IMR-90 (cell line): ENCODE measurements at regions not wholly inside any gene's neighbourhood (a gene's known extent, or its start where the extent isn't known, plus 50 kb on each side); places are given as distances from the start of the nearest gene placed in this dataset.

ENCODE experiments used
- ATAC-seq: fragments of 200-7000 bp; cut with Tn5 transposase; 2 replicates; pipeline ENCODE4 v1.9.1; 2020; ENCODE audit warnings: low read depth, mild to moderate bottlenecking, moderate library complexity
- BruUV-seq: library from RNA; stranded (reverse); fragments of 400-500 nt; replicated peaks from 2 replicates; lab custom pipeline; 2021; lab: Mats Ljungman, UMichigan
- CTCF ChIA-PET: fragments of 300-600 bp; formaldehyde crosslinking; extraction: SDS; loops from one replicate; lab custom pipeline; 2021; ENCODE audit warnings: antibody characterized with exemption; lab: Yijun Ruan, JAX
- POLR2A ChIA-PET: fragments of 300-600 bp; sonication (Branson Sonifier 250); formaldehyde crosslinking; loops from one replicate; lab custom pipeline; 2022; ENCODE audit warnings: antibody characterized with exemption; ENCODE audit not compliant: unreplicated experiment; lab: Charles Lee
- DNase-seq: peaks from one replicate; pipeline ENCODE4 v3.0.0; 2013
- H2AFZ ChIP-seq: replicated peaks from 2 replicates; pipeline ENCODE3; 2013; ENCODE audit warnings: low read length, mild to moderate bottlenecking; ENCODE audit not compliant: poor library complexity
- H2AK5ac ChIP-seq: 2 replicates; pipeline ENCODE4 v1.6.1; 2013; ENCODE audit warnings: low read depth, low read length, inconsistent platforms
- H2AK9ac ChIP-seq: replicated peaks from 2 replicates; pipeline ENCODE3; 2013; ENCODE audit warnings: mild to moderate bottlenecking, low read depth, low read length, moderate library complexity; ENCODE audit not compliant: poor library complexity
- H2BK120ac ChIP-seq: 2 replicates; pipeline ENCODE4 v1.6.1; 2013; ENCODE audit warnings: low read depth, low read length, inconsistent platforms
- H2BK15ac ChIP-seq: 3 replicates; pipeline ENCODE4 v1.6.1; 2013; ENCODE audit warnings: low read depth, low read length, inconsistent platforms
- H2BK20ac ChIP-seq: 2 replicates; pipeline ENCODE4 v1.6.1; 2013; ENCODE audit warnings: low read depth, mild to moderate bottlenecking, inconsistent platforms, low read length, moderate library complexity
- H2BK5ac ChIP-seq: 2 replicates; pipeline ENCODE4 v1.6.1; 2013; ENCODE audit warnings: mild to moderate bottlenecking, low read depth, low read length, inconsistent platforms; ENCODE audit not compliant: poor library complexity, severe bottlenecking
- H3K14ac ChIP-seq: replicated peaks from 2 replicates; pipeline ENCODE4 v1.6.1; 2013; ENCODE audit warnings: low read depth, low read length, inconsistent platforms
- H3K18ac ChIP-seq: 2 replicates; pipeline ENCODE4 v1.6.1; 2013; ENCODE audit warnings: low read depth, low read length, control low read depth
- H3K23ac ChIP-seq: 2 replicates; pipeline ENCODE4 v1.6.1; 2013; ENCODE audit warnings: low read depth, low read length, inconsistent platforms
- H3K27ac ChIP-seq: 2 replicates; pipeline ENCODE4 v1.5.1; 2013; ENCODE audit warnings: mild to moderate bottlenecking, control low read depth, low read length; ENCODE audit not compliant: insufficient read depth
- H3K27me3 ChIP-seq: 2 replicates; pipeline ENCODE4 v1.6.1; 2013; ENCODE audit warnings: low read length; ENCODE audit not compliant: control insufficient read depth, insufficient read depth
- H3K36me3 ChIP-seq: 2 replicates; pipeline ENCODE4 v1.6.1; 2013; ENCODE audit warnings: low read length, mixed read lengths; ENCODE audit not compliant: control insufficient read depth, insufficient read depth
- H3K4ac ChIP-seq: 2 replicates; pipeline ENCODE4 v1.6.1; 2013; ENCODE audit warnings: low read depth, low read length, inconsistent platforms
- H3K4me1 ChIP-seq: 2 replicates; pipeline ENCODE4 v1.6.1; 2013; ENCODE audit warnings: low read length, mixed read lengths; ENCODE audit not compliant: control insufficient read depth, insufficient read depth
- H3K4me2 ChIP-seq: 2 replicates; pipeline ENCODE4 v1.6.1; 2013; ENCODE audit warnings: low read depth, mild to moderate bottlenecking, control low read depth, low read length, moderate library complexity
- H3K4me3 ChIP-seq: 2 replicates; pipeline ENCODE4 v1.5.1; 2013; ENCODE audit warnings: low read depth, mild to moderate bottlenecking, control low read depth, low read length, moderate library complexity; ENCODE audit not compliant: insufficient read depth
- H3K56ac ChIP-seq: 2 replicates; pipeline ENCODE4 v1.6.1; 2013; ENCODE audit warnings: low read length, inconsistent platforms; ENCODE audit not compliant: insufficient read depth; ENCODE audit errors: extremely low read depth
- H3K79me1 ChIP-seq, 2 experiments: 2 replicates each; pipeline ENCODE4 v1.6.1; 2013; ENCODE audit warnings: low read length in 2 of 2, inconsistent platforms in 1 of 2, low read depth in 1 of 2
- H3K9ac ChIP-seq: 2 replicates; pipeline ENCODE4 v1.6.1; 2013; ENCODE audit warnings: low read depth, low read length, control low read depth
- H3K9me1 ChIP-seq: 2 replicates; pipeline ENCODE4 v1.6.1; 2013; ENCODE audit warnings: low read length, inconsistent platforms; ENCODE audit not compliant: insufficient read depth
- H3K9me3 ChIP-seq: 2 replicates; pipeline ENCODE4 v1.6.1; 2013; ENCODE audit warnings: low read length; ENCODE audit not compliant: control insufficient read depth, insufficient read depth
- H4K20me1 ChIP-seq: 2 replicates; pipeline ENCODE4 v1.6.1; 2013; ENCODE audit warnings: low read length, inconsistent platforms; ENCODE audit not compliant: insufficient read depth
- H4K5ac ChIP-seq: 2 replicates; pipeline ENCODE4 v1.6.1; 2013; ENCODE audit warnings: mild to moderate bottlenecking, low read depth, low read length, control low read depth
- H4K8ac ChIP-seq, 2 experiments: 2 replicates each; pipeline ENCODE4 v1.6.1; 2013; ENCODE audit warnings: low read depth in 2 of 2, low read length in 2 of 2, control low read depth in 1 of 2, inconsistent platforms in 1 of 2
- H4K91ac ChIP-seq: 2 replicates; pipeline ENCODE4 v1.6.1; 2013; ENCODE audit warnings: low read depth, low read length, inconsistent platforms; ENCODE audit not compliant: insufficient read depth
- CEBPB ChIP-seq: IDR thresholded peaks from 2 replicates; pipeline ENCODE4 v1.6.1; 2012; ENCODE audit warnings: low read depth, low read length, improper control_type of control experiment
- CHD1 ChIP-seq: IDR thresholded peaks from 2 replicates; pipeline ENCODE4 v1.6.1; 2012; ENCODE audit warnings: low read depth, low read length, improper control_type of control experiment
- ELK1 ChIP-seq: fragments of 150-350 bp; IDR thresholded peaks from 2 replicates; pipeline ENCODE4 v1.6.1; 2016; ENCODE audit warnings: low read depth, mild to moderate bottlenecking, low read length, moderate library complexity, borderline replicate concordance
- MAFK ChIP-seq: IDR thresholded peaks from 2 replicates; pipeline ENCODE4 v1.6.1; 2012; ENCODE audit warnings: low read depth, low read length, improper control_type of control experiment
- MAZ ChIP-seq: IDR thresholded peaks from 2 replicates; pipeline ENCODE4 v1.6.1; 2012; ENCODE audit warnings: low read depth, mild to moderate bottlenecking, low read length, improper control_type of control experiment, moderate library complexity, borderline replicate concordance
- NFE2L2 ChIP-seq: fragments of 150-350 bp; IDR thresholded peaks from 2 replicates; pipeline ENCODE4 v1.6.1; 2016; ENCODE audit warnings: low read depth, mild to moderate bottlenecking, low read length
- POLR2A ChIP-seq: IDR thresholded peaks from 2 replicates; pipeline ENCODE4 v1.6.1; 2012; ENCODE audit warnings: mild to moderate bottlenecking, low read depth, low read length
- RCOR1 ChIP-seq: IDR thresholded peaks from 2 replicates; pipeline ENCODE4 v1.6.1; 2012; ENCODE audit warnings: mild to moderate bottlenecking, low read length, improper control_type of control experiment; ENCODE audit not compliant: insufficient replicate concordance
- RFX5 ChIP-seq: IDR thresholded peaks from 2 replicates; pipeline ENCODE4 v1.8.0; 2012; ENCODE audit warnings: low read depth, mild to moderate bottlenecking, low read length, moderate library complexity
- SMC3 ChIP-seq: fragments of 150-350 bp; IDR thresholded peaks from 2 replicates; pipeline ENCODE4 v1.6.1; 2016; ENCODE audit warnings: low read depth, mild to moderate bottlenecking, antibody characterized with exemption, low read length, moderate library complexity
- whole genome bisulfite sequencing, 2 experiments: methylation state at CpG; one replicate each; pipeline versions ENCODE4 v1.1.5 to v1.1.7; 2013; ENCODE audit warnings: missing lambda C conversion rate in 2 of 2; ENCODE audit not compliant: insufficient read length in 1 of 2; ENCODE audit errors: extremely low coverage in 2 of 2; 5-methylcytosine and 5-hydroxymethylcytosine counted together
- dilution Hi-C: fragments of 300-500 bp; cut with HindIII; formaldehyde crosslinking; loops from one replicate; pipeline ENCODE4 v1.14.3; 2018; ENCODE audit warnings: low sequenced_read_pairs; ENCODE audit not compliant: unreplicated experiment
- in situ Hi-C: fragments of 300-500 bp; cut with MboI; formaldehyde crosslinking; loops from 3 replicates; pipeline ENCODE4 v1.14.3; 2019; ENCODE audit warnings: low sequenced_read_pairs, inconsistent platforms, mixed read lengths
- intact Hi-C: fragments of 100-400 bp; cut with micrococcal nuclease; formaldehyde crosslinking; loops from 2 replicates; pipeline ENCODE4 v1.10.0; 2022
- TF ChIP-seq, protein P1 (sequence below): conservative IDR thresholded peaks from 2 replicates; pipeline ENCODE4 v1.5.1; 2012; ENCODE audit warnings: mild to moderate bottlenecking, low read depth, low read length, improper control_type of control experiment
- TF ChIP-seq, protein P2 (sequence below): fragments of 150-350 bp; IDR thresholded peaks from 2 replicates; pipeline ENCODE4 v1.6.1; 2017; ENCODE audit warnings: mild to moderate bottlenecking, antibody characterized with exemption, low read length, low read depth

GRCh38 chr2:210946395-210946794 is 390.0 kb downstream of the CPS1 start:
- Histone ChIP-seq H4K5ac (no peak overlapping the region), H3K4me3 (no peak overlapping the region), H3K23ac (no peak overlapping the region), H4K20me1 (no peaks in the 10 kb centered on the region), H3K79me1 (no peaks in the 10 kb centered on the region), H2BK5ac (no peak overlapping the region), H2BK20ac (no peak overlapping the region), H3K18ac (no peak overlapping the region), H3K4me1 (no peaks in the 10 kb centered on the region), H2AFZ (no peak overlapping the region), H3K4ac (no peak overlapping the region), H2BK15ac (no peak overlapping the region), H3K27ac (no peak overlapping the region), H2BK120ac (no peak overlapping the region), H3K14ac (no peak overlapping the region), H2AK9ac (no peak overlapping the region), H3K27me3 (no peaks in the 10 kb centered on the region), H3K4me2 (no peak overlapping the region), H3K9ac (no peak overlapping the region), H3K56ac (no peak overlapping the region), H3K9me1 (no peaks in the 10 kb centered on the region), H3K9me3 (peaks cover 1% of the 10 kb centered on the region; the same call in 1 of the 2 replicates), H4K8ac (no peak overlapping the region), H4K91ac (no peak overlapping the region), H2AK5ac (no peak overlapping the region), H3K36me3 (no peaks in the 10 kb centered on the region)
- in situ Hi-C loops: no loop called here
- intact Hi-C loops: no loop called here
- no peak for ATAC-seq
- BruUV-seq: no TSS peak
- dilution Hi-C loops: no loop called here
- no peak for TF ChIP-seq POLR2A
- TF ChIP-seq MAFK: no peak
- no peak for TF ChIP-seq RFX5
- no peak for TF ChIP-seq MAZ
- TF ChIP-seq SMC3: no peak
- no peak for TF ChIP-seq CEBPB
- TF ChIP-seq NFE2L2: no peak
- TF ChIP-seq CHD1: no peak
- no peak for TF ChIP-seq RCOR1
- TF ChIP-seq, protein P1, sequence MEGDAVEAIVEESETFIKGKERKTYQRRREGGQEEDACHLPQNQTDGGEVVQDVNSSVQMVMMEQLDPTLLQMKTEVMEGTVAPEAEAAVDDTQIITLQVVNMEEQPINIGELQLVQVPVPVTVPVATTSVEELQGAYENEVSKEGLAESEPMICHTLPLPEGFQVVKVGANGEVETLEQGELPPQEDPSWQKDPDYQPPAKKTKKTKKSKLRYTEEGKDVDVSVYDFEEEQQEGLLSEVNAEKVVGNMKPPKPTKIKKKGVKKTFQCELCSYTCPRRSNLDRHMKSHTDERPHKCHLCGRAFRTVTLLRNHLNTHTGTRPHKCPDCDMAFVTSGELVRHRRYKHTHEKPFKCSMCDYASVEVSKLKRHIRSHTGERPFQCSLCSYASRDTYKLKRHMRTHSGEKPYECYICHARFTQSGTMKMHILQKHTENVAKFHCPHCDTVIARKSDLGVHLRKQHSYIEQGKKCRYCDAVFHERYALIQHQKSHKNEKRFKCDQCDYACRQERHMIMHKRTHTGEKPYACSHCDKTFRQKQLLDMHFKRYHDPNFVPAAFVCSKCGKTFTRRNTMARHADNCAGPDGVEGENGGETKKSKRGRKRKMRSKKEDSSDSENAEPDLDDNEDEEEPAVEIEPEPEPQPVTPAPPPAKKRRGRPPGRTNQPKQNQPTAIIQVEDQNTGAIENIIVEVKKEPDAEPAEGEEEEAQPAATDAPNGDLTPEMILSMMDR: no peak
- no peak for TF ChIP-seq ELK1
- TF ChIP-seq, protein P2, sequence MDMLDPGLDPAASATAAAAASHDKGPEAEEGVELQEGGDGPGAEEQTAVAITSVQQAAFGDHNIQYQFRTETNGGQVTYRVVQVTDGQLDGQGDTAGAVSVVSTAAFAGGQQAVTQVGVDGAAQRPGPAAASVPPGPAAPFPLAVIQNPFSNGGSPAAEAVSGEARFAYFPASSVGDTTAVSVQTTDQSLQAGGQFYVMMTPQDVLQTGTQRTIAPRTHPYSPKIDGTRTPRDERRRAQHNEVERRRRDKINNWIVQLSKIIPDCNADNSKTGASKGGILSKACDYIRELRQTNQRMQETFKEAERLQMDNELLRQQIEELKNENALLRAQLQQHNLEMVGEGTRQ: no peak
- no CpG with 5 or more reads among the region's 2 CpGs for WGBS, 2 experiments
- ChIA-PET POLR2A (no interaction called here), CTCF (no interaction called here)
- no peak for DNase-seq
